ENCODE measurements at regions not wholly inside any gene's neighbourhood (a gene's known extent, or its start where the extent isn't known, plus 50 kb on each side); places are given as distances from the start of the nearest gene placed in this dataset.

- Histone ChIP-seq H3K27ac (no peak overlapping the region), H3K4me3 (no peak overlapping the region), H3K36me3 (no peaks in the 10 kb centered on the region), H3K4me1 (no peaks in the 10 kb centered on the region), H3K27me3 (no peaks in the 10 kb centered on the region), H3K9me3 (no peaks in the 10 kb centered on the region)
- intact Hi-C loops (cut with DNase I): no loop called here
- no peak for DNase-seq
- TF ChIP-seq POLR2A (IDR thresholded peaks at IDR 0.05) (no peak), CTCF (IDR thresholded peaks at IDR 0.05) (no peak)
- ATAC-seq: no peak
- WGBS, 4 donors: 76 to 83% (median 77%) methylated on average over 2 of the region's 2 CpGs
Observed at GRCh38 chr4:60366661-60367060, 833.5 kb upstream of the ADGRL3 start.

- H3K27me3 ChIP-seq: no peaks in the 10 kb centered on the region
- no peaks in the 10 kb centered on the region for H3K36me3 ChIP-seq
- ATAC-seq: no peak
- no peak for DNase-seq
- peaks cover 0 to 9% (median 0%) of the 10 kb centered on the region in 12 donors for H3K9me3 ChIP-seq
- no peak for TF ChIP-seq POLR2A (IDR thresholded peaks at IDR 0.05)
- TF ChIP-seq CTCF (IDR thresholded peaks at IDR 0.05): no peak
- H3K27ac ChIP-seq: no peak overlapping the region
- H3K4me3 ChIP-seq: no peak overlapping the region
- 88 to 100% (median 88%) methylated on average over 1 of the region's 1 CpG for WGBS, 4 donors
- H3K4me1 ChIP-seq: no peaks in the 10 kb centered on the region
- intact Hi-C loops (cut with DNase I): no loop called here
Observed at GRCh38 chr4:60368986-60369385, 831.1 kb upstream of the ADGRL3 start.

GRCh38 chr4:60378010-60378409 lies 822.1 kb upstream of the ADGRL3 start:
- no peak for ATAC-seq
- Histone ChIP-seq H3K4me3 (no peak overlapping the region), H3K27ac (no peak overlapping the region), H3K27me3 (no peaks in the 10 kb centered on the region), H3K4me1 (no peaks in the 10 kb centered on the region), H3K36me3 (no peaks in the 10 kb centered on the region), H3K9me3 (peaks cover 0 to 4% (median 0%) of the 10 kb centered on the region in 12 donors)
- 78 to 93% (median 85%) methylated on average over 1 of the region's 1 CpG for WGBS, 4 donors
- no peak for TF ChIP-seq POLR2A (IDR thresholded peaks at IDR 0.05)
- TF ChIP-seq CTCF (IDR thresholded peaks at IDR 0.05): no peak
- intact Hi-C loops (cut with DNase I): no loop called here
- DNase-seq: no peak

- ATAC-seq: no peak
- 86 to 90% (median 88%) methylated on average over 2 of the region's 2 CpGs for WGBS, 4 donors
Observed at GRCh38 chr4:60384516-60384915, 815.6 kb upstream of the ADGRL3 start.

More at GRCh38 chr4:60384516-60384915, 815.6 kb upstream of the ADGRL3 start:
- no peaks in the 10 kb centered on the region for H3K27me3 ChIP-seq
- H3K36me3 ChIP-seq: no peaks in the 10 kb centered on the region
- no peak for TF ChIP-seq CTCF (IDR thresholded peaks at IDR 0.05)
- no peak for TF ChIP-seq POLR2A (IDR thresholded peaks at IDR 0.05)
- H3K4me3 ChIP-seq: no peak overlapping the region
- intact Hi-C loops (cut with DNase I): no loop called here
- no peak for DNase-seq
- peaks cover 0 to 17% (median 0%) of the 10 kb centered on the region in 12 donors for H3K9me3 ChIP-seq
- H3K27ac ChIP-seq: no peak overlapping the region
- no peaks in the 10 kb centered on the region for H3K4me1 ChIP-seq

All from heart left ventricle (tissue), 16 donors.